H1 (cell line): ENCODE measurements at regions not wholly inside any gene's neighbourhood (a gene's known extent, or its start where the extent isn't known, plus 50 kb on each side); places are given as distances from the start of the nearest gene placed in this dataset.
A peak's percentile ranks its signal among the peaks of the same experiment; 100 is the strongest.
"Not testable (repeated sequence)": the region's sequence is repeated elsewhere in the genome, so short reads cannot be mapped to it uniquely, and the experiment has no call there.

Experiments
- CTCF ChIA-PET: fragments of 300-600 bp; sonication (Branson Sonifier 250); formaldehyde crosslinking; loops from one replicate; lab custom pipeline; 2021; ENCODE audit not compliant: partially characterized antibody; lab: Charles Lee
- POLR2A ChIA-PET: fragments of 300-600 bp; sonication (Branson Sonifier 250); formaldehyde crosslinking; loops from one replicate; lab custom pipeline; 2021; ENCODE audit warnings: inconsistent platforms; ENCODE audit not compliant: partially characterized antibody; lab: Charles Lee
- DNase-seq, 2 experiments: peaks; one replicate each; pipeline versions ENCODE4 v3.0.0 to v3.0.0-alpha.2; 2010 to 2022; ENCODE audit warnings: low spot score in 2 of 2, low read depth in 1 of 2, mixed read lengths in 1 of 2
- FAIRE-seq: peaks from 2 replicates; lab custom pipeline; 2011; peaks lifted over from hg19 to GRCh38; lab: Jason Lieb, UNC
- H2AFZ ChIP-seq: 2 replicates; pipeline ENCODE4 v1.8.1; 2012; ENCODE audit warnings: low read length, inconsistent platforms
- H2AK5ac ChIP-seq: 2 replicates; pipeline ENCODE4 v1.6.1; 2013; ENCODE audit warnings: low read depth, low read length
- H2BK120ac ChIP-seq: replicated peaks from 2 replicates; pipeline ENCODE3; 2013; ENCODE audit warnings: low read depth, low read length, inconsistent platforms
- H2BK12ac ChIP-seq: 2 replicates; pipeline ENCODE4 v1.6.1; 2013; ENCODE audit warnings: low read depth, low read length
- H2BK15ac ChIP-seq: 2 replicates; pipeline ENCODE4 v1.6.1; 2013; ENCODE audit warnings: low read length
- H2BK20ac ChIP-seq: 2 replicates; pipeline ENCODE4 v1.6.1; 2013; ENCODE audit warnings: low read length
- H2BK5ac ChIP-seq: 2 replicates; pipeline ENCODE4 v1.6.1; 2013; ENCODE audit warnings: low read depth, low read length
- H3K14ac ChIP-seq: 2 replicates; pipeline ENCODE4 v1.6.1; 2013; ENCODE audit warnings: inconsistent platforms; ENCODE audit not compliant: insufficient read length
- H3K18ac ChIP-seq: 2 replicates; pipeline ENCODE4 v1.6.1; 2013; ENCODE audit warnings: low read length; ENCODE audit errors: extremely low read depth
- H3K23ac ChIP-seq: 2 replicates; pipeline ENCODE4 v1.6.1; 2013; ENCODE audit warnings: inconsistent platforms; ENCODE audit not compliant: insufficient read length
- H3K23me2 ChIP-seq: 2 replicates; pipeline ENCODE4 v1.6.1; 2013; ENCODE audit warnings: low read depth, low read length
- H3K27ac ChIP-seq: 2 replicates; pipeline ENCODE4 v1.6.1; 2011; ENCODE audit warnings: low read depth, low read length, inconsistent platforms
- H3K27me3 ChIP-seq, 4 experiments: replicated peaks in 1 of 4; 1 replicate in 1 of 4; 2 replicates in 3 of 4; pipeline versions ENCODE4 v1.6.1 to v1.8.1; 2011 to 2013; ENCODE audit warnings: low read length in 3 of 4, mild to moderate bottlenecking in 3 of 4, inconsistent platforms in 2 of 4, mixed read lengths in 2 of 4, moderate library complexity in 1 of 4; ENCODE audit not compliant: control insufficient read depth in 3 of 4, insufficient read depth in 3 of 4; ENCODE audit errors: extremely low read depth in 1 of 4
- H3K36me3 ChIP-seq, 4 experiments: 2 replicates each; pipeline versions ENCODE4 v1.6.1 to v1.8.1; 2011 to 2013; ENCODE audit warnings: mild to moderate bottlenecking in 4 of 4, low read length in 3 of 4, moderate library complexity in 2 of 4, control low read depth in 1 of 4, inconsistent platforms in 1 of 4; ENCODE audit not compliant: insufficient read depth in 4 of 4, control insufficient read depth in 2 of 4
- H3K4ac ChIP-seq: replicated peaks from 2 replicates; pipeline ENCODE3; 2013; ENCODE audit warnings: low read length, low read depth, mixed read lengths, inconsistent platforms; ENCODE audit not compliant: insufficient read length
- H3K4me1 ChIP-seq, 4 experiments: replicated peaks in 1 of 4; 1 replicate in 1 of 4; 2 replicates in 3 of 4; pipeline versions ENCODE4 v1.6.1 to v1.8.1; 2011 to 2013; ENCODE audit warnings: low read length in 3 of 4, inconsistent platforms in 2 of 4, mixed read lengths in 1 of 4; ENCODE audit not compliant: insufficient read depth in 4 of 4, control insufficient read depth in 3 of 4
- H3K4me2 ChIP-seq, 2 experiments: 2 replicates each; pipeline versions ENCODE4 v1.6.1 to v1.8.1; 2011 to 2013; ENCODE audit warnings: low read depth in 2 of 2, low read length in 2 of 2, control low read depth in 1 of 2, inconsistent platforms in 1 of 2, mild to moderate bottlenecking in 1 of 2; ENCODE audit not compliant: insufficient read depth in 1 of 2
- H3K4me3 ChIP-seq, 4 experiments: fragments of 200-600, 300-600 bp in 1 of 4; sonication (generic), shearing (Covaris generic), sonication (Bioruptor Twin) in 1 of 4; 2 replicates each; pipeline versions ENCODE4 v1.5.1 to v1.8.1; 2011 to 2016; ENCODE audit warnings: low read length in 4 of 4, low read depth in 3 of 4, control low read depth in 2 of 4, inconsistent platforms in 2 of 4, mild to moderate bottlenecking in 2 of 4, mixed read lengths in 1 of 4, moderate library complexity in 1 of 4; ENCODE audit not compliant: insufficient read depth in 2 of 4; ENCODE audit errors: extremely low read depth in 1 of 4
- H3K56ac ChIP-seq: replicated peaks from 2 replicates; pipeline ENCODE3; 2013; ENCODE audit warnings: low read depth, mild to moderate bottlenecking, mixed read lengths, low read length, inconsistent platforms; ENCODE audit not compliant: insufficient read length
- H3K79me1 ChIP-seq: 2 replicates; pipeline ENCODE4 v1.6.1; 2013; ENCODE audit warnings: low read depth, low read length, control low read depth
- H3K79me2 ChIP-seq, 2 experiments: 2 replicates each; pipeline versions ENCODE4 v1.6.1 to v1.8.1; 2012 to 2013; ENCODE audit warnings: low read length in 2 of 2, mild to moderate bottlenecking in 2 of 2, inconsistent platforms in 1 of 2; ENCODE audit not compliant: insufficient read depth in 2 of 2, control insufficient read depth in 1 of 2
- H3K9ac ChIP-seq, 4 experiments: replicated peaks in 1 of 4; 1 replicate in 1 of 4; 2 replicates in 3 of 4; pipeline versions ENCODE4 v1.6.1 to v1.8.1; 2011 to 2013; ENCODE audit warnings: low read depth in 3 of 4, low read length in 3 of 4, control low read depth in 2 of 4, mild to moderate bottlenecking in 2 of 4, moderate library complexity in 2 of 4, inconsistent platforms in 1 of 4; ENCODE audit errors: extremely low read depth in 1 of 4
- H3K9me3 ChIP-seq, 2 experiments: 2 replicates each; pipeline versions ENCODE4 v1.6.1 to v1.8.1; 2012 to 2013; ENCODE audit warnings: mild to moderate bottlenecking in 2 of 2, moderate library complexity in 2 of 2, control low read depth in 1 of 2, inconsistent platforms in 1 of 2, low read depth in 1 of 2, low read length in 1 of 2, mixed read lengths in 1 of 2; ENCODE audit not compliant: insufficient read depth in 2 of 2
- H4K20me1 ChIP-seq, 2 experiments: replicated peaks in 1 of 2; 2 replicates each; pipeline versions ENCODE3 to v1.8.1; 2011 to 2013; ENCODE audit warnings: inconsistent platforms in 2 of 2, low read length in 2 of 2, mild to moderate bottlenecking in 1 of 2; ENCODE audit not compliant: insufficient read depth in 2 of 2, control insufficient read depth in 1 of 2
- H4K5ac ChIP-seq: 2 replicates; pipeline ENCODE4 v1.6.1; 2013; ENCODE audit warnings: low read length, low read depth, mixed read lengths, inconsistent platforms; ENCODE audit not compliant: insufficient read length
- H4K8ac ChIP-seq: 2 replicates; pipeline ENCODE4 v1.8.0; 2013; ENCODE audit warnings: mild to moderate bottlenecking, moderate library complexity, low read length, inconsistent platforms; ENCODE audit not compliant: insufficient read depth; ENCODE audit errors: extremely low read depth
- H4K91ac ChIP-seq: replicated peaks from 2 replicates; pipeline ENCODE3; 2013; ENCODE audit warnings: low read length, mixed read lengths, inconsistent platforms; ENCODE audit not compliant: insufficient read length
- CTCF ChIP-seq, 3 experiments: IDR thresholded peaks; 1 replicate in 2 of 3; 2 replicates in 1 of 3; pipeline versions ENCODE4 v1.5.1 to v1.6.1; 2011; ENCODE audit warnings: low read length in 3 of 3, mild to moderate bottlenecking in 3 of 3, inconsistent platforms in 2 of 3, low read depth in 1 of 3, moderate library complexity in 1 of 3; ENCODE audit not compliant: insufficient read depth in 1 of 3; ENCODE audit errors: control extremely low read depth in 1 of 3
- RAD21 ChIP-seq, 2 experiments: IDR thresholded peaks in 1 of 2; conservative IDR thresholded peaks in 1 of 2; 2 replicates each; pipeline ENCODE4 v1.6.1; 2011; ENCODE audit warnings: low read depth in 2 of 2, low read length in 2 of 2, improper control_type of control experiment in 1 of 2, inconsistent platforms in 1 of 2, mild to moderate bottlenecking in 1 of 2, moderate library complexity in 1 of 2
- WGBS, 2 experiments: shearing (Covaris generic) in 1 of 2; methylation state at CpG; one replicate each; pipeline versions ENCODE4 v1.1.6 to v1.1.7; 2013 to 2015; ENCODE audit warnings: low lambda C conversion rate in 2 of 2, mixed read lengths in 2 of 2, inconsistent platforms in 1 of 2, low coverage in 1 of 2, missing lambda C conversion rate in 1 of 2; ENCODE audit not compliant: insufficient replicate concordance in 2 of 2, insufficient coverage in 1 of 2, insufficient read length in 1 of 2; ENCODE audit errors: extremely low coverage in 1 of 2, missing lambda C conversion rate in 1 of 2; 5-methylcytosine and 5-hydroxymethylcytosine counted together

DNA sequence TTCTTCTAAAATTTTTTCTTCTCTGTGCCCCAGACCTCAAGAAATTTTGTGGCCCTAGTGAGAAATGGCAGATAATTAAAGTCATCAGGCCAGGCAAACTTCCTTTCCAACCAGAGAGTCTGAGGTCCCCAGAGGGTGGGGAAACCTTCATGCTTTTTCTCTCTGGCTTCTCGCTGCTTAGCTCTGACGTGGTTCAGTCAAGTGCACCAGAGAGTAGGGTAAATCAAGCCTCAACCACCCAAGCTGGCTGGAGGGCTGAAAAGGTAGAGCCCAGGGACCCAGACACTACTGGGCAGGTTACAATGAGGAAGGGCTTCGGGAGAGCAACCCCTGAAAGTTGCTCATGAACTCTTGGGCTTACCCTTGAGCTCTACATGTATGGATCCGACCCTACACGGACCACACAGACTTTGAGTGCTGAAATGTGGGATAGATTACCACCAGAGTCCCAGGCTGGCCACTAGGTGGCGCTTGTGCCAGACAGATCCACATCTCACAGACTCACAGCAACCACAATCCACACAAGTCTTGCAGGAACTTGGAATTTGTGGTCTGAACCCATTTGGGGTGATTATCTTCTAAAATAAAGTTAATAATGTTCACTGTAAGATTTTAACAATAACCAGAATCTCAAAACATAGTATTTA is 323.5 kb downstream of the KLF13 start:
- WGBS, 2 experiments, result 0% methylated on average over 1 of the region's 6 CpGs; no CpG with 5 or more reads in 1 of the 2 experiments
- H3K9me3 ChIP-seq, H2BK5ac ChIP-seq, H4K91ac ChIP-seq, H2BK15ac ChIP-seq, H3K4me2 ChIP-seq, H3K4me1 ChIP-seq, H2AFZ ChIP-seq, H3K9ac ChIP-seq, H2BK20ac ChIP-seq, H3K27ac ChIP-seq, H3K4ac ChIP-seq, H3K56ac ChIP-seq, H3K14ac ChIP-seq, H3K18ac ChIP-seq, H3K23ac ChIP-seq, POLR2A ChIA-PET, H3K27me3 ChIP-seq, H3K4me3 ChIP-seq, H2BK12ac ChIP-seq, H4K8ac ChIP-seq, H3K23me2 ChIP-seq, H2BK120ac ChIP-seq, H3K36me3 ChIP-seq, CTCF ChIA-PET, H3K79me2 ChIP-seq, H2AK5ac ChIP-seq, H4K20me1 ChIP-seq, H3K79me1 ChIP-seq, H4K5ac ChIP-seq: not testable (repeated sequence)
- peak; percentile 92 for FAIRE-seq
- peak in 1 of 2 experiments; percentile 68 for DNase-seq
- peak in 1 of 3 experiments; percentile 32; a peak in 2 of 4 replicates for TF ChIP-seq CTCF (IDR thresholded peaks at IDR 0.05; ENCODE audit: control extremely low read depth in 1 of 3, insufficient read depth in 1 of 3, low read depth in 1 of 3, low read length in 3 of 3)
- TF ChIP-seq RAD21 (IDR thresholded peaks at IDR 0.05 in 1 of 2, conservative IDR thresholded peaks at IDR 0.05 in 1 of 2; ENCODE audit: low read depth in 2 of 2, low read length in 2 of 2), result peak; percentile 14 to 22; a peak in 2 of 4 replicates
